Inflammatory macrophage (primary cell): ENCODE measurements at regions not wholly inside any gene's neighbourhood (a gene's known extent, or its start where the extent isn't known, plus 50 kb on each side); places are given as distances from the start of the nearest gene placed in this dataset.
"Not testable (repeated sequence)": the region's sequence is repeated elsewhere in the genome, so short reads cannot be mapped to it uniquely, and the experiment has no call there.

Experiments used
- DNase-seq, 2 donors: peaks; one replicate each; pipeline ENCODE4 v3.0.0-alpha.2; 2020 to 2022

GRCh38 chr15:72861354-72861910 is 77.9 kb upstream of the ADPGK start:
- DNase-seq = no peak

GRCh38 chr15:72859757-72860145 is 76.2 kb upstream of the ADPGK start:
- no peak for DNase-seq

GRCh38 chr15:72859017-72859756 is 75.6 kb upstream of the ADPGK start:
- DNase-seq = no peak

GRCh38 chr15:72858205-72858604 is 74.6 kb upstream of the ADPGK start:
- no peak for DNase-seq

- no peak for DNase-seq
Observed at GRCh38 chr15:72857331-72858063, 73.9 kb upstream of the ADPGK start.

- DNase-seq = no peak
Observed at GRCh38 chr15:72856549-72857040, 73.0 kb upstream of the ADPGK start.

- DNase-seq = no peak
Observed at GRCh38 chr15:72855791-72856190, 72.2 kb upstream of the ADPGK start.

- no peak for DNase-seq
Observed at GRCh38 chr15:72852273-72852672, 68.7 kb upstream of the ADPGK start.

- no peak for DNase-seq
Observed at GRCh38 chr15:72851586-72851985, 68.0 kb upstream of the ADPGK start.

GRCh38 chr15:72850833-72851232 is 67.3 kb upstream of the ADPGK start:
- DNase-seq = no peak

GRCh38 chr15:72847806-72848205 is 64.2 kb upstream of the ADPGK start:
- no peak for DNase-seq

- no peak for DNase-seq
Observed at GRCh38 chr15:72847033-72847432, 63.5 kb upstream of the ADPGK start.

GRCh38 chr15:72845981-72846383 is 62.4 kb upstream of the ADPGK start:
- DNase-seq = no peak

- no peak for DNase-seq
Observed at GRCh38 chr15:72844067-72844466, 60.5 kb upstream of the ADPGK start.

GRCh38 chr15:72843340-72843739 is 59.8 kb upstream of the ADPGK start:
- not testable (repeated sequence) for DNase-seq

- peak; percentile 28 to 34 for DNase-seq
Observed at GRCh38 chr15:72840114-72840513, 56.6 kb upstream of the ADPGK start.

GRCh38 chr15:72838311-72838731 is 54.8 kb upstream of the ADPGK start:
- peak; percentile 43 to 44 for DNase-seq

GRCh38 chr15:72836676-72837330 is 53.2 kb upstream of the ADPGK start:
- DNase-seq = no peak

GRCh38 chr15:72835294-72835890 is 51.8 kb upstream of the ADPGK start:
- DNase-seq = no peak

GRCh38 chr15:72833561-72833960 is 50.0 kb upstream of the ADPGK start:
- DNase-seq = no peak
